PC-9 (cell line): ENCODE measurements at regions not wholly inside any gene's neighbourhood (a gene's known extent, or its start where the extent isn't known, plus 50 kb on each side); places are given as distances from the start of the nearest gene placed in this dataset.

Experiments
- BruUV-seq: library from RNA; stranded (reverse); fragments of 400-500 nt; replicated peaks from 2 replicates; lab custom pipeline; 2021; lab: Mats Ljungman, UMichigan
- CTCF ChIA-PET: fragments of 300-600 bp; sonication (Branson Sonifier 250); formaldehyde crosslinking; loops from one replicate; lab custom pipeline; 2022; ENCODE audit warnings: antibody characterized with exemption; lab: Charles Lee
- POLR2A ChIA-PET: fragments of 300-600 bp; sonication (Branson Sonifier 250); formaldehyde crosslinking; loops from one replicate; lab custom pipeline; 2022; ENCODE audit warnings: antibody characterized with exemption; ENCODE audit not compliant: unreplicated experiment; lab: Charles Lee
- DNase-seq, 2 experiments: peaks; one replicate each; pipeline versions ENCODE4 v3.0.0 to v3.0.0-alpha.2; 2015 to 2022; ENCODE audit warnings: mixed read lengths in 1 of 2
- H2AFZ ChIP-seq: fragments of 200-600 bp; sonication (generic); 2 replicates; pipeline ENCODE4 v1.8.1; 2017; ENCODE audit warnings: antibody characterized with exemption
- H3F3A ChIP-seq: fragments of 200-600 bp; sonication (generic); 2 replicates; pipeline ENCODE4 v1.8.1; 2017; ENCODE audit warnings: antibody characterized with exemption, mild to moderate bottlenecking, low read depth; ENCODE audit not compliant: insufficient read depth
- H3K27ac ChIP-seq: fragments of 200-600 bp; sonication (generic); 2 replicates; pipeline ENCODE4 v1.6.1; 2016; ENCODE audit warnings: mixed run types
- H3K27me3 ChIP-seq: fragments of 200-600 bp; sonication (generic); 2 replicates; pipeline ENCODE4 v1.6.1; 2016; ENCODE audit warnings: low read depth, mixed run types; ENCODE audit not compliant: insufficient read depth
- H3K36me3 ChIP-seq: fragments of 200-600 bp; sonication (generic); 2 replicates; pipeline ENCODE4 v1.6.1; 2016; ENCODE audit warnings: low read depth, mixed run types
- H3K4me1 ChIP-seq: fragments of 200-600 bp; sonication (generic); replicated peaks from 2 replicates; pipeline ENCODE4 v1.6.1; 2016; ENCODE audit warnings: mixed run types; ENCODE audit not compliant: insufficient read depth
- H3K4me2 ChIP-seq: fragments of 200-600 bp; sonication (generic); 2 replicates; pipeline ENCODE4 v1.6.1; 2017; ENCODE audit warnings: mixed run types
- H3K4me3 ChIP-seq: fragments of 200-600 bp; sonication (generic); 2 replicates; pipeline ENCODE4 v1.6.1; 2016; ENCODE audit warnings: mixed run types
- H3K79me2 ChIP-seq: fragments of 200-600 bp; sonication (generic); 2 replicates; pipeline ENCODE4 v1.6.1; 2017; ENCODE audit warnings: low read depth, mixed run types
- H3K9me2 ChIP-seq: fragments of 200-600 bp; sonication (generic); 2 replicates; pipeline ENCODE4 v1.8.1; 2017; ENCODE audit warnings: mild to moderate bottlenecking; ENCODE audit not compliant: insufficient read depth
- H3K9me3 ChIP-seq: fragments of 200-600 bp; sonication (generic); 2 replicates; pipeline ENCODE4 v1.8.1; 2016; ENCODE audit warnings: low read depth; ENCODE audit not compliant: insufficient read depth
- H4K20me1 ChIP-seq: fragments of 200-600 bp; sonication (generic); 2 replicates; pipeline ENCODE4 v1.8.1; 2017; ENCODE audit not compliant: insufficient read depth
- EZH2 ChIP-seq: fragments of 200-600 bp; sonication (generic); IDR thresholded peaks from 2 replicates; pipeline ENCODE4 v1.8.0; 2017; ENCODE audit warnings: antibody characterized with exemption, low read depth
- intact Hi-C: fragments of 100-400 bp; cut with micrococcal nuclease; formaldehyde crosslinking; loops from one replicate; pipeline ENCODE4 v1.10.0; 2022; ENCODE audit not compliant: unreplicated experiment
- TF ChIP-seq, protein P1 (sequence below): fragments of 200-600 bp; sonication (generic); conservative IDR thresholded peaks from 2 replicates; pipeline ENCODE4 v1.6.1; 2017; ENCODE audit warnings: mixed run types, antibody characterized with exemption, mild to moderate bottlenecking, moderate library complexity

DNA sequence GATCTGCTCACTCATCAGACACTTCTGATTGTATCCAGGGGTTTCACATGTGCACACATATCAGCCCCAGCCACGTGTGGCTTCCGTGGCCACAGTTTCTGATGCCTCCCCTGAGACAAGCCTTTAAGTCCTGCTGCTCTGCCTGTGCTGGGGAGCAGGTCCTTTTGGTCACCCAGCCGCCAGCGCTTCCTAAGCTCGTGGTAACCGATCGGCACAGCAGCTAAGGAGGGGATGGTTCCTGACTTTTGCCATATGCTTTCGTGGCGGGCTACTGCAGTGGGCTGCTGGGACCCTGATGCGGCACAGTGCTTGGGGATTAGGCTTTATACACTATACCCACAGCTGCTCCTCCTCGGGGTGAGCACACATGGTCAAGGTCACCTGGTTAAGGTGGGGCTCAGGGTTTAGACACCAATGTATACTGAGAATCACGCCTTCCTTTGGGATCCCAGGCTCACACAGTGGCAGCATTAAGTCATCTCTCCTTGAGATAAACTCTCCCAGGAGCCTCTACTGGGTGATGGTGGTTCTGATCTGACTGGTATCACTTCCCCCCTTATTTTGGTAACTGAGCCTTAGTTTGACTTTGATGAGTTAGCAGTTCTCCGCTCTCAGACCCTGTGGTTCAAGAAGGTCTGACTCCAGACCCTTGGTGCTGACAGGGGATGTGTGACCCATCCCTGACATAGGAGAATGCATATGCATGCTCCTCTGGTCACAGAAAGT, 85.9 kb upstream of the KCNG1 start:
- no TSS peak for BruUV-seq
- ChIA-PET CTCF (no interaction called here), POLR2A (no interaction called here)
- TF ChIP-seq, protein P1, sequence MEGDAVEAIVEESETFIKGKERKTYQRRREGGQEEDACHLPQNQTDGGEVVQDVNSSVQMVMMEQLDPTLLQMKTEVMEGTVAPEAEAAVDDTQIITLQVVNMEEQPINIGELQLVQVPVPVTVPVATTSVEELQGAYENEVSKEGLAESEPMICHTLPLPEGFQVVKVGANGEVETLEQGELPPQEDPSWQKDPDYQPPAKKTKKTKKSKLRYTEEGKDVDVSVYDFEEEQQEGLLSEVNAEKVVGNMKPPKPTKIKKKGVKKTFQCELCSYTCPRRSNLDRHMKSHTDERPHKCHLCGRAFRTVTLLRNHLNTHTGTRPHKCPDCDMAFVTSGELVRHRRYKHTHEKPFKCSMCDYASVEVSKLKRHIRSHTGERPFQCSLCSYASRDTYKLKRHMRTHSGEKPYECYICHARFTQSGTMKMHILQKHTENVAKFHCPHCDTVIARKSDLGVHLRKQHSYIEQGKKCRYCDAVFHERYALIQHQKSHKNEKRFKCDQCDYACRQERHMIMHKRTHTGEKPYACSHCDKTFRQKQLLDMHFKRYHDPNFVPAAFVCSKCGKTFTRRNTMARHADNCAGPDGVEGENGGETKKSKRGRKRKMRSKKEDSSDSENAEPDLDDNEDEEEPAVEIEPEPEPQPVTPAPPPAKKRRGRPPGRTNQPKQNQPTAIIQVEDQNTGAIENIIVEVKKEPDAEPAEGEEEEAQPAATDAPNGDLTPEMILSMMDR: no peak
- TF ChIP-seq EZH2: no peak
- Histone ChIP-seq H2AFZ (no peak overlapping the region), H3K79me2 (no peaks in the 10 kb centered on the region), H3K4me2 (no peak overlapping the region), H3K4me1 (no peaks in the 10 kb centered on the region), H3K9me2 (no peaks in the 10 kb centered on the region), H3K27me3 (peaks cover 78% of the 10 kb centered on the region), H3K9me3 (no peaks in the 10 kb centered on the region), H3K27ac (no peak overlapping the region), H4K20me1 (no peaks in the 10 kb centered on the region), H3K4me3 (no peak overlapping the region), H3K36me3 (no peaks in the 10 kb centered on the region), H3F3A (no peaks in the 10 kb centered on the region)
- intact Hi-C loops: no loop called here
- no peak for DNase-seq

DNA sequence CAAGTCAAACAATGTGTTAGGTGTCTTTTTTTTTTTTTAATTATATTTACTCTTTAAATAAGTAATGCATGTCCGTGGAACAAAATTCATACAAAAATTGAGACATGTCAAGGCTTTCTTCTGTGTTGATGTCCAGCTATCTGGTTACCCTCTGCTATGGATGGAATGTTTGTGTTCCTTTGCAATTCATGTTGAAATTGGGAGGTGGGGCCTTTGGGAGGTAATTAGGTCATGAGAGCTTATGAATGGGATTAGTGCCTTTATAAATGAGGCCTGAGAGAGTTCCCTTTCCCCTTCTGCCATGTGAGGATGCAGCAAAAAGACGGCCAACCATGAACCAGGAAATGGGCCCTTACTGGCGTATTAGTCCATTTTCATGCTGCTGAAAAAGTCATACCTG, 83.1 kb upstream of the KCNG1 start:
- CTCF ChIA-PET: no interaction called here
- H3K9me3 ChIP-seq: no peaks in the 10 kb centered on the region
- intact Hi-C loops: no loop called here

DNA sequence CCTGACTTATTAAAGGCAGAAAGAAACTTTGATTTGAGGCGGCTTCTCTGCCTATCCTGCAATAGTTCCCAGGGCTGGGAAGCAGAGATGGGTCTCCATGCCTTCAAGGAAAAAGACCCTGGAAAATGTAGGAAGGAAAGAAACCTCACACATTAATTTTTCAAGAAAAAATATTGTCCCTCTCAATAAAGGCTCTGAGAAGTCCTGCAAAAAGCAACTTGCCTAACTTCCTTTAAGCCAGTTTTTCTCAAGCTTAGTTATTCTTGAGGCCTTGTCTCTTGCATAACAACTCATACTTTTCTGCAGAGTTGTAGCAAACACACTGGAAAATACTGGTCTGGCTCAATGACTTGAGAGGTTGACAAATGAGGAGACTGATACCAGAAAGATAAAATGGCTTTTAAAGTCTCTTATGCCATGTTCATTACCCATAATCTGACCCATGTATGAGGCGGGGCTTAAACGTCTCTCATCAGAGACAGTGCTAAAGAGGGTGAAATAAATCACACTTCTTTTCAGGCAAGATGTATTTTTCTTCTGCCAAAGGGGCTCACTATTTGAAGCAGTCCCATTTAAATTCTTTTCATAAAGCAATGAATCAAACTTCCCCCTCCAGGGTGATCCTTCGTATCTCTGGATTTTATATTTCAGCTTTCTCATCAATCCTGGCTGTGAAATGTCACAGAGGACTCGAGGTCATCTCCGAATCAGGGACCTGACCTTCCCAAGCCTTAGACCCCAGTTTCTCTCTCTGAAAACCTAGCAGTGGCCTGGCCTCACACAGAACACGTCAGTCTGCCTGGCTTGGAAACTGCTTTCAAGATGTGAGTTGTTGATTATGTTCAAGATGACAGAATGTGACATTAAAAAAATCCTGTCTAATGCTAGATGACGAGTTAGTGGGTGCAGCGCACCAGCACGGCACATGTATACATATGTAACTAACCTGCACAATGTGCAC, 82.3 kb upstream of the KCNG1 start:
- no peak overlapping the region for H3K27ac ChIP-seq
- no peaks in the 10 kb centered on the region for H3F3A ChIP-seq
- H3K4me2 ChIP-seq: no peak overlapping the region
- no peaks in the 10 kb centered on the region for H3K9me3 ChIP-seq
- TF ChIP-seq, protein P1: no peak
- TF ChIP-seq EZH2: no peak
- H3K4me3 ChIP-seq: no peak overlapping the region
- no TSS peak for BruUV-seq
- H3K27me3 ChIP-seq: peaks cover 87% of the 10 kb centered on the region
- H3K9me2 ChIP-seq: no peaks in the 10 kb centered on the region
- DNase-seq: no peak
- no peaks in the 10 kb centered on the region for H3K36me3 ChIP-seq
- no peaks in the 10 kb centered on the region for H4K20me1 ChIP-seq
- ChIA-PET POLR2A (no interaction called here), CTCF (no interaction called here)
- intact Hi-C loops: no loop called here
- no peak overlapping the region for H2AFZ ChIP-seq
- H3K79me2 ChIP-seq: no peaks in the 10 kb centered on the region
- H3K4me1 ChIP-seq: no peaks in the 10 kb centered on the region

More for the DNA sequence above, 83.1 kb upstream of the KCNG1 start:
- no TSS peak for BruUV-seq
- TF ChIP-seq EZH2: no peak
- TF ChIP-seq, protein P1: no peak
- peaks cover 87% of the 10 kb centered on the region for H3K27me3 ChIP-seq
- POLR2A ChIA-PET: no interaction called here
- no peaks in the 10 kb centered on the region for H3K79me2 ChIP-seq
- H3K4me2 ChIP-seq: no peak overlapping the region
- DNase-seq: no peak
- no peak overlapping the region for H3K4me3 ChIP-seq
- H3K27ac ChIP-seq: no peak overlapping the region
- H2AFZ ChIP-seq: no peak overlapping the region
- H3K9me2 ChIP-seq: no peaks in the 10 kb centered on the region
- H3F3A ChIP-seq: no peaks in the 10 kb centered on the region
- no peaks in the 10 kb centered on the region for H4K20me1 ChIP-seq
- H3K4me1 ChIP-seq: no peaks in the 10 kb centered on the region
- no peaks in the 10 kb centered on the region for H3K36me3 ChIP-seq
